Choroid plexus epithelial cell (primary cell): ENCODE measurements at regions not wholly inside any gene's neighbourhood (a gene's known extent, or its start where the extent isn't known, plus 50 kb on each side); places are given as distances from the start of the nearest gene placed in this dataset.

ENCODE experiments used
- DNase-seq: peaks from one replicate; pipeline ENCODE4 v3.0.0-alpha.2; 2010; ENCODE audit warnings: low read depth
- H3K4me3 ChIP-seq: 2 replicates; pipeline ENCODE4 v1.5.1; 2011; ENCODE audit warnings: low read depth, mild to moderate bottlenecking, control low read depth, low read length, moderate library complexity
- TF ChIP-seq, protein P1 (sequence below): conservative IDR thresholded peaks from 2 replicates; pipeline ENCODE4 v1.5.1; 2011; ENCODE audit warnings: low read depth, mild to moderate bottlenecking, control low read depth, inconsistent platforms, low read length, moderate library complexity

- H3K4me3 ChIP-seq: no peak overlapping the region
- TF ChIP-seq, protein P1, sequence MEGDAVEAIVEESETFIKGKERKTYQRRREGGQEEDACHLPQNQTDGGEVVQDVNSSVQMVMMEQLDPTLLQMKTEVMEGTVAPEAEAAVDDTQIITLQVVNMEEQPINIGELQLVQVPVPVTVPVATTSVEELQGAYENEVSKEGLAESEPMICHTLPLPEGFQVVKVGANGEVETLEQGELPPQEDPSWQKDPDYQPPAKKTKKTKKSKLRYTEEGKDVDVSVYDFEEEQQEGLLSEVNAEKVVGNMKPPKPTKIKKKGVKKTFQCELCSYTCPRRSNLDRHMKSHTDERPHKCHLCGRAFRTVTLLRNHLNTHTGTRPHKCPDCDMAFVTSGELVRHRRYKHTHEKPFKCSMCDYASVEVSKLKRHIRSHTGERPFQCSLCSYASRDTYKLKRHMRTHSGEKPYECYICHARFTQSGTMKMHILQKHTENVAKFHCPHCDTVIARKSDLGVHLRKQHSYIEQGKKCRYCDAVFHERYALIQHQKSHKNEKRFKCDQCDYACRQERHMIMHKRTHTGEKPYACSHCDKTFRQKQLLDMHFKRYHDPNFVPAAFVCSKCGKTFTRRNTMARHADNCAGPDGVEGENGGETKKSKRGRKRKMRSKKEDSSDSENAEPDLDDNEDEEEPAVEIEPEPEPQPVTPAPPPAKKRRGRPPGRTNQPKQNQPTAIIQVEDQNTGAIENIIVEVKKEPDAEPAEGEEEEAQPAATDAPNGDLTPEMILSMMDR: no peak
- no peak for DNase-seq
Observed at GRCh38 chr10:131621784-131622624, 278.8 kb upstream of the PPP2R2D start.

DNA sequence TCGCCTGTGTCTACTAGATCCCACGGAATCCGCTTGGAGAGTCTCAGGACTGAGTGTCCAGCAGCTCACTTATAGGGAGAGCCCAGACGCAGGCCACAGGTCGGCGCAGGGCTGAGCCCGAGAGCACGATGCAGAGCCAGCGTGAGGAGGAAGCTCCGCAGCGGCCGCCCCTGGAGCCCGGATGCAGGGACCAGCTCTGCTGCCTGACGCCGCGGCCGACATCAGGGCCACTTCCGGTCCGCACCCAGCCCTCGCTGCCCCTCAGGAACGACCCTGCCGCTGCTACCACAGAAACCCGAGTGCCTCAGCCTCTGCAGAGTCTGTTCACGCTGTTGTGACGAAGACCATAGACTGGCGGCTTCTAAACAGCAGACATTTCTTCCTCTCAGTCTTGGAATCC is 275.8 kb upstream of the PPP2R2D start:
- no peak for DNase-seq
- TF ChIP-seq, protein P1: no peak
- no peak overlapping the region for H3K4me3 ChIP-seq

DNA sequence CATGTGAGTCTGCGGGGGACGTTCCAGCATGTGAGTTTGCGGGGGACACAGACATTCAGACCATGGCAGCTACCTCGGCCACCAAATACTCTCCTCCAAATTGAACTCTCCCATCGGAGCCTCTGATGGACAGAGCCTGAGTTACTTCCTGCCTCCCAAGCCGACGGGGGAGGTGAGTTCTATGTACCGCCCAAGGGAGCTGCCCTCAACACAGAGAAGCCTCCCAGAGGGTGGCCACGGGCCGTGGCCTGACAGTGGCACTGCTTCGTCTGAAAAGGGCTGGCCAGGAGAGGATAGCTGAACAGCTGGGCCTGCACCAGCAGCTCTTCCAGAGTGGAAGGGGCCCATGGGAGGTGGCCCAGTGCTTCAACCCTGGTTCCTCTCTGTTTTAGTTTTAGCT is 274.5 kb upstream of the PPP2R2D start:
- no peak for DNase-seq
- TF ChIP-seq, protein P1: no peak

GRCh38 chr10:131629026-131629770 is 271.6 kb upstream of the PPP2R2D start:
- DNase-seq: no peak
- TF ChIP-seq, protein P1: no peak
- H3K4me3 ChIP-seq: no peak overlapping the region

More for the DNA sequence above, 274.5 kb upstream of the PPP2R2D start:
- no peak overlapping the region for H3K4me3 ChIP-seq

DNA sequence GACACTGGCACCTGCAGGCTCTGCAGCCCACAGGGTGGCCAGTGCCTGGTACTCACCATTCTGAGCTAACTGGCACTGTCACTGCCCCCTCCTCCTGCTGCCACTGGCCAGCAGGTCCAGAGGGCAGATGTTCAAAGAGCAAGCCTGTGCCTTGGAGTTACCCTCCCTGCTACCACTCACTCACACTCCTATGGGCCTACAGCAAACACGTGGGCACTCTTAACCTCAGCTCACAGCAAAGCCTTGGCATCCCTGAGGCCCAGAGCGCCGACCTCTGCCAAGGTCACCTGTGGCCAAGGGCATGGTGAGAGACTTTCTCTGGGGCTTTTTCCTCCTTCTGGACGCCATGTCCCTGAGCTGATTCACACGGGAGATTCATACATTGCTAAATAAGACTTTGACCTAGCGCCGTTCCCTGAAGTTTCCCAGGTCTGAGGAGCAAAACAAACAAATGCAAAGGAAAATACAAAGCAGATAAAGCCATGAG is 270.0 kb upstream of the PPP2R2D start:
- TF ChIP-seq, protein P1: no peak
- no peak overlapping the region for H3K4me3 ChIP-seq
- DNase-seq: no peak

DNA sequence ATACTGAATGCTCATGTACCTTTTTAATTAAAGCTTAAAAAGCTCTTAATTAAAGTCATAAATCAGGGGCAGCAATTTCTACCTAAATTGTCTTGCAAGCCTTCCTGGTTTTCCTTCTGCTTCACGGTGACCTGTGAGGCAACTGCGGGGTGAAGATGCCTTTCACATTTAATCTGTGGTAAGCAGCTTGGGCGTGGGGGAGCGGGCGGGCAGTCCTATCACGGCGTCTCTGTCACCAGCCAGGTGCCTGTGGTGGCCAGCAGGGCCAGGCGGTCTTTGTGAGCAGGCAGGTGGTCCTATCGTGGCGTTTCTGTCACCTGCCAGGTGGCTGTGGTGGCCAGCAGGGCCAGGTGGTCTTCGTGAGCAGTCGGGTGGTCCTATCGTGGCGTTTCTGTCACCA is 269.2 kb upstream of the PPP2R2D start:
- TF ChIP-seq, protein P1: no peak
- no peak overlapping the region for H3K4me3 ChIP-seq
- no peak for DNase-seq
